HUES48 (cell line): ENCODE measurements at regions not wholly inside any gene's neighbourhood (a gene's known extent, or its start where the extent isn't known, plus 50 kb on each side); places are given as distances from the start of the nearest gene placed in this dataset.
A peak's percentile ranks its signal among the peaks of the same experiment; 100 is the strongest.

ENCODE experiments used
- H3K27ac ChIP-seq: one replicate; pipeline ENCODE4 v1.7.0; 2013; ENCODE audit warnings: low read depth, low read length, inconsistent platforms
- H3K27me3 ChIP-seq: 2 replicates; pipeline ENCODE4 v1.6.1; 2013; ENCODE audit warnings: mild to moderate bottlenecking, low read length; ENCODE audit not compliant: control insufficient read depth, insufficient read depth
- H3K36me3 ChIP-seq: 2 replicates; pipeline ENCODE4 v1.6.1; 2013; ENCODE audit warnings: low read length; ENCODE audit not compliant: control insufficient read depth, insufficient read depth
- H3K4me1 ChIP-seq: 2 replicates; pipeline ENCODE4 v1.6.1; 2013; ENCODE audit warnings: mild to moderate bottlenecking, low read length; ENCODE audit not compliant: control insufficient read depth, insufficient read depth
- H3K4me3 ChIP-seq: 2 replicates; pipeline ENCODE4 v1.5.1; 2013; ENCODE audit warnings: mild to moderate bottlenecking, low read depth, low read length
- H3K9ac ChIP-seq: 2 replicates; pipeline ENCODE4 v1.6.1; 2013; ENCODE audit warnings: mild to moderate bottlenecking, low read depth, low read length, moderate library complexity
- H3K9me3 ChIP-seq: 2 replicates; pipeline ENCODE4 v1.6.1; 2013; ENCODE audit warnings: low read length; ENCODE audit not compliant: control insufficient read depth, insufficient read depth

GRCh38 chr20:56817780-56818675 is 188.9 kb downstream of the TFAP2C start:
- Histone ChIP-seq H3K27me3 (no peaks in the 10 kb centered on the region), H3K9me3 (no peaks in the 10 kb centered on the region)

GRCh38 chr20:56820984-56821383 is 191.9 kb downstream of the TFAP2C start:
- H3K27ac ChIP-seq: no peak overlapping the region
- no peaks in the 10 kb centered on the region for H3K4me1 ChIP-seq
- no peak overlapping the region for H3K9ac ChIP-seq
- no peak overlapping the region for H3K4me3 ChIP-seq
- H3K27me3 ChIP-seq: no peaks in the 10 kb centered on the region
- H3K36me3 ChIP-seq: no peaks in the 10 kb centered on the region
- no peaks in the 10 kb centered on the region for H3K9me3 ChIP-seq

More at GRCh38 chr20:56817780-56818675, 188.9 kb downstream of the TFAP2C start:
- H3K27ac ChIP-seq: no peak overlapping the region
- no peak overlapping the region for H3K9ac ChIP-seq
- H3K4me3 ChIP-seq: no peak overlapping the region
- no peaks in the 10 kb centered on the region for H3K4me1 ChIP-seq
- H3K36me3 ChIP-seq: no peaks in the 10 kb centered on the region

GRCh38 chr20:56826306-56826704 is 197.2 kb downstream of the TFAP2C start:
- Histone ChIP-seq H3K4me3 (no peak overlapping the region), H3K9me3 (no peaks in the 10 kb centered on the region), H3K9ac (no peak overlapping the region), H3K27me3 (0 out of 2 replicates have a peak, but pooled peaks cover 3% of the 10 kb centered on the region), H3K36me3 (no peaks in the 10 kb centered on the region), H3K27ac (no peak overlapping the region), H3K4me1 (peaks cover 20% of the 10 kb centered on the region; the same call in 1 of the 2 replicates)

GRCh38 chr20:56826705-56827665 is 197.9 kb downstream of the TFAP2C start:
- H3K4me1 ChIP-seq: peaks cover 20% of the 10 kb centered on the region; the same call in 1 of the 2 replicates
- no peak overlapping the region for H3K9ac ChIP-seq
- no peak overlapping the region for H3K27ac ChIP-seq
- no peaks in the 10 kb centered on the region for H3K9me3 ChIP-seq
- H3K36me3 ChIP-seq: no peaks in the 10 kb centered on the region
- 0 out of 2 replicates have a peak, but pooled peaks cover 4% of the 10 kb centered on the region for H3K27me3 ChIP-seq
- no peak overlapping the region for H3K4me3 ChIP-seq

- no peak overlapping the region for H3K27ac ChIP-seq
- no peaks in the 10 kb centered on the region for H3K36me3 ChIP-seq
- 0 out of 2 replicates have a peak, but pooled peaks cover 4% of the 10 kb centered on the region for H3K27me3 ChIP-seq
- H3K9ac ChIP-seq: no peak overlapping the region
- no peaks in the 10 kb centered on the region for H3K9me3 ChIP-seq
- H3K4me1 ChIP-seq: peaks cover 20% of the 10 kb centered on the region; the same call in 1 of the 2 replicates
- H3K4me3 ChIP-seq: no peak overlapping the region
Observed at GRCh38 chr20:56827763-56828162, 198.7 kb downstream of the TFAP2C start.

- 0 out of 2 replicates have a peak, but pooled peaks cover 4% of the 10 kb centered on the region for H3K27me3 ChIP-seq
Observed at GRCh38 chr20:56828402-56828801, 199.3 kb downstream of the TFAP2C start.

GRCh38 chr20:56829788-56830385 is 200.8 kb downstream of the TFAP2C start:
- H3K27me3 ChIP-seq: 0 out of 2 replicates have a peak, but pooled peaks cover 4% of the 10 kb centered on the region
- peaks cover 20% of the 10 kb centered on the region; the same call in 1 of the 2 replicates for H3K4me1 ChIP-seq
- no peaks in the 10 kb centered on the region for H3K9me3 ChIP-seq
- peak overlapping the region; percentile 37 for H3K27ac ChIP-seq
- H3K4me3 ChIP-seq: 0 out of 2 replicates have a peak overlapping the region, but pooled peaks have one; percentile 23
- no peak overlapping the region for H3K9ac ChIP-seq
- H3K36me3 ChIP-seq: no peaks in the 10 kb centered on the region

More at GRCh38 chr20:56828402-56828801, 199.3 kb downstream of the TFAP2C start:
- peaks cover 20% of the 10 kb centered on the region; the same call in 1 of the 2 replicates for H3K4me1 ChIP-seq
- H3K4me3 ChIP-seq: no peak overlapping the region
- no peak overlapping the region for H3K27ac ChIP-seq
- no peaks in the 10 kb centered on the region for H3K36me3 ChIP-seq
- no peaks in the 10 kb centered on the region for H3K9me3 ChIP-seq
- no peak overlapping the region for H3K9ac ChIP-seq

GRCh38 chr20:56831795-56832194 is 202.7 kb downstream of the TFAP2C start:
- Histone ChIP-seq H3K4me3 (no peak overlapping the region), H3K27ac (no peak overlapping the region), H3K9me3 (no peaks in the 10 kb centered on the region), H3K4me1 (peaks cover 20% of the 10 kb centered on the region; the same call in 1 of the 2 replicates), H3K9ac (no peak overlapping the region), H3K36me3 (no peaks in the 10 kb centered on the region), H3K27me3 (0 out of 2 replicates have a peak, but pooled peaks cover 4% of the 10 kb centered on the region)

- no peaks in the 10 kb centered on the region for H3K36me3 ChIP-seq
Observed at GRCh38 chr20:56833427-56833826, 204.3 kb downstream of the TFAP2C start.

More at GRCh38 chr20:56833427-56833826, 204.3 kb downstream of the TFAP2C start:
- Histone ChIP-seq H3K9me3 (no peaks in the 10 kb centered on the region), H3K9ac (no peak overlapping the region), H3K4me1 (peaks cover 12% of the 10 kb centered on the region; the same call in 1 of the 2 replicates), H3K4me3 (no peak overlapping the region), H3K27me3 (0 out of 2 replicates have a peak, but pooled peaks cover 4% of the 10 kb centered on the region), H3K27ac (no peak overlapping the region)
